HG03066 (cell line): ENCODE measurements at regions not wholly inside any gene's neighbourhood (a gene's known extent, or its start where the extent isn't known, plus 50 kb on each side); places are given as distances from the start of the nearest gene placed in this dataset.
"Not testable (repeated sequence)": the region's sequence is repeated elsewhere in the genome, so short reads cannot be mapped to it uniquely, and the experiment has no call there.

ENCODE experiments used
- ATAC-seq: cut with Tn5 transposase; IDR thresholded peaks from one replicate; pipeline ENCODE4 v1.9.1; 2021; ENCODE audit warnings: low read depth; ENCODE audit not compliant: unreplicated experiment

DNA sequence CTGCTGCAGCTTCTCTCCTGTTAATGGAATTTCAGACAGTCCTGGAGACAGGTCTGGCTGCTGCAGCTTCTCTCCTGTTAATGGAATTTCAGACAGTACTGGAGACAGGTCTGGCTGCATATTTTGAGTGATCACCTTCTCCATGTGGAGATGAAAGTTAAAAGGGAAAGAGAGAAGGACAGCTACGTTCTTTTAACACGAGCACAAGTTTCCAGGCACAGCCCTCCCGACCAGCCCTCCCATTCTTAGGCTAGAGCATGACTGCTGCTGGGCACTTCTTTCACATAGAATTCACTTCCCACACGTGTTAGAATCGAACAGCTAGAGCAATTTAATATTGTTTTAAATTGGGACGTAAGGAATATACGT is 133.3 kb upstream of the DMRT1 start:
- no peak for ATAC-seq

DNA sequence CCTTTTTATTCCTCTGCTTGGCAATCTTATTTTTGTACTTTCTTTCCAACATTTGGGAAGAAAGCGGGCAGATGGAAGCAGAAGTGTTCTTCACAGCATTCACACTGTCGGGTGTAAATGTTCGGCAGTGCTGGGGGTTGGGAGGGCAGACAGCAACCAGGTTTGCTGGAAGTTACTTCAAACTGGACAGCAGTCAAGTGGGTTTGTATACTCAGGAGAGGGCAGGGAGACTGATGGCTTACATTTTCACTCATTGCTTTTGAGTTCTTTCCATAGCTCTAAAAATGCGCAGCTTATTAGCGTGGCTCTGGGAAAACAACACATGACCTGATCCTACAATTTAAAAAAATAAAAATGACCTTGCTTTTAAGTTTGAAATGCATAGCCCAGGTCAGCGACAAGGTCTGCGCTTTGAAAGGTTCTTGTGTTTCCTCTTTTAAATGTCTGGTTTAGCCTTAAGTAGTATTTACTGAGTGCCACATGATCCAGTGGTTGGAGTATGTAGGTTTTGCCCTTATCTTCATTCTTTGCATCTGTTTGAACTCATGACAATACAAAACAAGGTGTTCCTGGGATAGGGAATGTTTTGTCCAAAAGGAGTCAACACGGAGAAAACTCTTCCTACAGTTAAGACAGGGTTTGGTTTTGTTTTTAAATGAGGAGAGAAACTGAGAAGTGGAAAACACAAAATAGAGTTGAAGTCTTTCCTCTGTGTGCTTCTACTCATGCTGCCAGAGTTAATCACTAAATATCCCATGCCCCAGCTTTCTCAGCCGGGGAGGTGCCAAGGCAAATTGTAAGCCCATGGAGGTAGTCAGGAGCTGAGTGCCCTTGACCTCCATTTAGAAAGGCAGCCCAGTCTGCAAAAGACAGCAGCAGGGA is 132.7 kb upstream of the DMRT1 start:
- no peak for ATAC-seq

DNA sequence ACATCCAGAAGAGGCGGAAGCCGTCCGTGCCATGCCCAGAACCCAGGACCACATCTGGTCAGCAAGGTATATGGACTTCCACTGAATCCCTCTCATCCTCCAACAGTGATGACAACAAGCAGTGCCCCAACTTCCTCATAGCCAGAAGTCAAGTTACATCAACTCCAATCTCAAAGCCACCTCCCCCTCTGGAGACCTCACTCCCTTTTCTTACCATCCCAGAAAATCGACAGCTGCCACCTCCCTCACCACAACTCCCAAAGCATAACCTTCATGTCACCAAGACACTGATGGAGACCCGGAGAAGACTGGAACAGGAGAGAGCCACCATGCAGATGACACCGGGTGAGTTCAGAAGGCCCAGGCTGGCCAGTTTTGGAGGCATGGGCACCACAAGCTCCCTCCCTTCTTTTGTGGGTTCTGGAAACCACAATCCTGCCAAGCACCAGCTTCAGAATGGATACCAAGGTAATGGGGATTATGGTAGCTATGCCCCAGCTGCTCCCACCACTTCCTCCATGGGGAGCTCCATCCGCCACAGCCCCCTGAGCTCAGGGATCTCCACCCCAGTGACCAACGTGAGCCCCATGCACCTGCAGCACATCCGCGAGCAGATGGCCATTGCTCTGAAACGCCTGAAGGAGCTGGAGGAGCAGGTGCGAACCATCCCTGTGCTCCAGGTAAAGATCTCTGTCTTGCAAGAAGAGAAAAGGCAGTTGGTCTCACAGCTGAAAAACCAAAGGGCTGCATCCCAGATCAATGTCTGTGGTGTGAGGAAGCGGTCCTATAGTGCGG is 130.3 kb upstream of the DMRT1 start:
- no peak for ATAC-seq

DNA sequence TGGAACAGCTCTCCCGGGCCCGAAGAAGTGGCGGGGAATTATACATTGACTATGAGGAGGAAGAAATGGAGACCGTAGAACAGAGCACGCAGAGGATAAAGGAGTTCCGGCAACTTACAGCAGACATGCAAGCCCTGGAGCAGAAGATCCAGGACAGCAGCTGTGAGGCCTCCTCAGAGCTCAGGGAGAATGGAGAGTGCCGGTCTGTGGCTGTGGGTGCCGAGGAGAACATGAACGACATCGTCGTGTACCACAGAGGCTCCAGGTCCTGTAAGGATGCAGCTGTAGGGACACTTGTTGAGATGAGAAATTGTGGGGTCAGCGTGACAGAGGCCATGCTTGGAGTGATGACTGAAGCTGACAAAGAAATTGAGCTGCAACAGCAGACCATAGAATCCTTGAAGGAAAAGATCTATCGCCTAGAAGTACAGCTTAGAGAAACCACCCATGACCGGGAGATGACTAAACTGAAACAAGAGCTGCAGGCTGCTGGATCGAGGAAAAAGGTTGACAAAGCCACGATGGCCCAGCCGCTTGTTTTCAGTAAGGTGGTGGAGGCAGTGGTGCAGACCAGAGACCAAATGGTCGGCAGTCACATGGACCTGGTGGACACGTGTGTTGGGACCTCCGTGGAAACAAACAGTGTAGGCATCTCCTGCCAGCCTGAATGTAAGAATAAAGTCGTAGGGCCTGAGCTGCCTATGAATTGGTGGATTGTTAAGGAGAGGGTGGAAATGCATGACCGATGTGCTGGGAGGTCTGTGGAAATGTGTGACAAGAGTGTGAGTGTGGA is 129.5 kb upstream of the DMRT1 start:
- ATAC-seq, result no peak

DNA sequence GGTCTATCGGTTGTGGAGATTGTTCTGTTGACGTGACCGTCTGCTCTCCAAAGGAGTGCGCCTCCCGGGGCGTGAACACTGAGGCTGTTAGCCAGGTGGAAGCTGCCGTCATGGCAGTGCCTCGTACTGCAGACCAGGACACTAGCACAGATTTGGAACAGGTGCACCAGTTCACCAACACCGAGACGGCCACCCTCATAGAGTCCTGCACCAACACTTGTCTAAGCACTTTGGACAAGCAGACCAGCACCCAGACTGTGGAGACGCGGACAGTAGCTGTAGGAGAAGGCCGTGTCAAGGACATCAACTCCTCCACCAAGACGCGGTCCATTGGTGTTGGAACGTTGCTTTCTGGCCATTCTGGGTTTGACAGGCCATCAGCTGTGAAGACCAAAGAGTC is 128.9 kb upstream of the DMRT1 start:
- no peak for ATAC-seq

DNA sequence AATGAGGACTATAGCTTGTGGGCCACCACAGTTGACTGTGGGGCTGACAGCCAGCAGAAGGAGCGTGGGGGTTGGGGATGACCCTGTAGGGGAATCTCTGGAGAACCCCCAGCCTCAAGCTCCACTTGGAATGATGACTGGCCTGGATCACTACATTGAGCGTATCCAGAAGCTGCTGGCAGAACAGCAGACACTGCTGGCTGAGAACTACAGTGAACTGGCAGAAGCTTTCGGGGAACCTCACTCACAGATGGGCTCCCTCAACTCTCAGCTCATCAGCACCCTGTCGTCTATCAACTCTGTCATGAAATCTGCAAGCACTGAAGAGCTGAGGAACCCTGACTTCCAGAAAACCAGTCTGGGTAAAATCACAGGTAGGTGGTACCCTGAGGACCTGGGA is 128.4 kb upstream of the DMRT1 start:
- ATAC-seq, result no peak

DNA sequence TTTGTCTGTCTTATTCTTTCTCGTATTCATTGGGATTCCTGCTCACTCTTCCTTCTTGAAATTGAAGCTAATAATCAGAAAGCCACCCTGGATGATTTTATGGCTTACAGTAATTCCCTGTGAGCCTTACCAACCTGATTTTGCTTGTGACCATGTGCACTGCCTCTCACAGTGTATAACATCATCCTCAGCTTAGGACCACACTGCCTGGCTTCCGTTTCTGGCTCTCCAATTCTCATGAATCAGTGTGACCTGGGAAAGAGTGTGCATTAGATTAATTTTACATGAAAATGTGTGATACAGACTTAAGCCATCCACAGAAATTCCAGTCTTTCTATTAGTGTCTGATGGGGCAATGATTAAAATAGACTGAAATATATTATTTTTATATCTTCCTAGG is 126.8 kb upstream of the DMRT1 start:
- ATAC-seq, result no peak

DNA sequence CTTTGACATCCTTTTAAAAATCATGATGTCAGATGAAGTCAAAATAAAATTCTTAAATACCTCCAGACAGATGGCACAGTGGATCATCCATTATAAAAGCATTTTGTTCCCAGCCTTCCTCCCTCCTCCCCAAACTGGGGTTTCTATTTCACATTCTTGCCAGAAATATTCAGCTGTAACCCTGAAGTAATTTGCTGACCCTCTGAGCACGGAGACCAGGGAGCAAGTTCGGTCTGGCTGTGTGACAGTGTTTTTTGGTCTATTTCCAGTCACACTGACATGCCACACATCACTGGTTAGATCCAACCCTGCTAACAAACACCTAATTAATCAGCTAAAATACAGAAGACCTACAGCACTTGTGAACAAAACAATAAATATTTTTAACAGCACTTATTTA is 126.2 kb upstream of the DMRT1 start:
- no peak for ATAC-seq

DNA sequence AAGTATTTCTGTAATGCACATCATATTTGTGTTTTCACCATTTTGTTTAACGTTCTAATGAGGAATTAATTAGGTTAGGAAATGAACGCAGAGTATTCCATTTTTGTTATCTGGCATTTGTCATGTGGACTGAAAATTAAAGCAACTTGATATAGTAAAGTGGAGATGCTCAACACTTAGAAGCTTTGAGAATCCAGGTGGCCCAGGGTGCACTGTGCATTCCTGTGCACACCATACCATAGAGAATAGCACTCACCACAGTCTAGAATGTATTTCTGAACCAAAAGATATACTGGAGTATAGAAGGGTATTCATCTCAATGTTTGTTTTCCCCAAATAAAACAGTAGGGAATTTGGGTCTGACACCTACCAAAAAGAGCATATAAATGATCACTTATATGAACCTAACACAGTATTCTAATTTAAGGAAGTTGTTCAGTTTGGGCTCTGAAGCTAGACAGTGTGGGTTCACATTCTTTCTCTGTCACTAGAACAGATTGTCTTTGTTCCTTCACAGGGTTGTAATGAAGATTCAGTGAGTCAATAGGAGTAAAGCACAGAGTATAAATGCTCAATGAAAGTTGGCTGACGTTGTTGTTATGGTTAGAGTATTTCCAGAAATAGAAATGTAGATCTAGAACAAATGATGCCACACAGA is 125.6 kb upstream of the DMRT1 start:
- ATAC-seq, result no peak

DNA sequence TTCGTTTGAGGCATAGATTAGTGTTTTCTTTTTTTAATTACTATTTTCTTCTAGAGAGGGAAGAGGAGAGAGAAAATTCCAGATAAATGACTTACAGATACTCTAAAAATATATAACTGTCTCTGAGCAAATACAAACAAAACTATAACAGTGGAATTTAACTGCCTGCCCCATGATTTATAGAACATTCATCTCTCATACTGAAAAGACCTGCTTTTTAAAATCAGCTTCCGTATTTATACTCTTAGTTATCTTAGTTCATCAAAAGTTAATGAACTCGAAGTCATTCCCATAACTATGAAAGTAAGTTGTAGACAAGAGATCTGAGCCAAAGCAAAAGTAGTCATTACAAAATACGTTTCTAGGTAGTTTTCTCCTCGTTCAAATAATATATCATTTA is 123.8 kb upstream of the DMRT1 start:
- no peak for ATAC-seq

DNA sequence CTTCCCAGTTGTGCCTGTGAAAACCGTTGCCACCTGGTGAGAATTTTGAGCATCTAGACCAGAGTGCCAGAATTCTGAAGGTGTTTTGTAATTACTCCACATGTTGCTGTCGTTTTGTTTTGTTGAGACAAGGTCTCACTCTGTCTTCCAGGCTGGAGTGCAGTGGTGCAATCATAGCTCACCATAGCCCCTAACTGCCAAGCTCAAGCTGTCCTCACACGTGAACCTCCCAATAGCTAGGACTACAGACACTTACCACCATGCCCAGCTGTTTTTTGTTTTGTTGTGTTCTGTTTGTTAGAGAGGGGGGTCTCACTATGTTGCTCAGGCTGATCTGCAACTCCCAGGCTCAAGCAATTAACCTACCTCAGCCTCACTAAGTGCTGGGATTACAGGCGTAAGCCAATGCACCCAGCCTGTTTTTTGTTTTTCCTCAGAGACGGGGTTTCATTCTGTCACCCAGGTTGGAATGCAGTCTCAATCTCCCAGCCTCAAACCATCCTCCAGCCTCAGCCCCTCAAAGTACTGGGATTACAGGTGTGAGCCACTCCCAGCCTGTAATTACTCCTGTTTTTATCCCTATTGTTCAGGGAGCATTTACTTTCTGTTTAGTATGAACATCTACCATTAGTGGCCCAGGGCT is 121.1 kb upstream of the DMRT1 start:
- ATAC-seq, result no peak

DNA sequence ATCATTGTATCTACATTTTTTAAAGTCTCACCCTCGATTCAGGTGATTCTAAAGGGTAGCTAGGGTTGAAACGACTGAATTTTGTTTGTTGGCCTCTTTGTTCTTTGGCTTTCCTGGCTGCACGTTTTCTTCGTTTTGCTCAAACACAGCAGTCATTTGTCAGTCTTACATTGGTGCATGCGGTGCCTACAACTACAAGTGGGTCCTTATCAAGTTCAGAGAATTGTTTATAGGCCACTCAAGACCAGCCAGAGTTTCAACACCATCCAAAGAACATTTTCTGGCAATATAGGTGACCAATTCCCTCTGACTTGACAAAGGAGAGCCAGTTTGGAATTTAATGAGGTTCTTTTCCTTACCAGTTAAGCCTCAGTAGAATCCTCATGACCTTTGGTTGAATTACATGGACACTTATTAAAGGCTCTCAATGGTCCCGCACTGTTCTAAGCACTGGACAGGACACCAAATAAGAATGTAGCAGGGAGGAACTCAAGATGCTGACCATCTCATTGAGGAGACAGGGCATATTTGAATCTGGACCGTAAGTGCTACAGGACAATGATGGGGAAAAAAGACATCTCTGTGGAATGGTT is 119.0 kb upstream of the DMRT1 start:
- no peak for ATAC-seq

DNA sequence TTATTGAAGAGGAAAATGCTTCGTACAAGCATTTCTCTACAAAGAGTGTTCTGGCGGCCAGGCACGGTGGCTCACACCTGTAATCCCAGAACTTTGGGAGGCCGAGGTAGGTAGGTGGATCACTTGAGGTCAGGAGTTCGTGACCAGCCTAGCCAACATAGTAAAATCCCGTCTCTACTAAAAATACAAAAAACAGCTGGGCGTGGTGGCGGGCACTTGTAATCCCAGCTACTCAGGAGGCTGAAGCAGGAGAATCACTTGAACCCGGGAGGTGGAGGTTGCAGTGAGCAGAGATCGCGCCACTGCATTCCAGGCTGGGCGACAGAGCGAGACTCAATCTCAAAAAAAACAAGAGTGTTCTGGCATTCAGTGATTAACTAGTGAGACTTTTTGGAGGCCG is 117.0 kb upstream of the DMRT1 start:
- ATAC-seq, result not testable (repeated sequence)

DNA sequence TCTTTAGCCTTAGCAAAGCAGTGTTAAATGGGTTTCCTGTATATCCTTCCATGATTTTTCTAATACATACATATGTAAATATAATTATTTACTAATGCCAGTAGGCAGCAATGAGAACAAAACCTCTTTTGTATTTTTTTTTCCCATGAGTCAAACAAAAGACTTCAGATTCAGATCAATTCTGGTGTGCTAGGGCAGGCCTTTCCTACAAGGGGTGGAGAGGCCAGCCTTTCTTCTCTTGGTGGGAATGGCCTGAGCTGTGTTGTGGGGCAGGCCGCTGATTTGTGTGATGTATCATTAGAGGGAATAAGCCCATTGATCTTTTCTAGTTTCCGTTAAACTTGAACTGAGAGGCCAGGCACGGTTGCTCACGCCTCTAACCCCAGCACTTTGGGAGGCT is 115.5 kb upstream of the DMRT1 start:
- ATAC-seq, result no peak

DNA sequence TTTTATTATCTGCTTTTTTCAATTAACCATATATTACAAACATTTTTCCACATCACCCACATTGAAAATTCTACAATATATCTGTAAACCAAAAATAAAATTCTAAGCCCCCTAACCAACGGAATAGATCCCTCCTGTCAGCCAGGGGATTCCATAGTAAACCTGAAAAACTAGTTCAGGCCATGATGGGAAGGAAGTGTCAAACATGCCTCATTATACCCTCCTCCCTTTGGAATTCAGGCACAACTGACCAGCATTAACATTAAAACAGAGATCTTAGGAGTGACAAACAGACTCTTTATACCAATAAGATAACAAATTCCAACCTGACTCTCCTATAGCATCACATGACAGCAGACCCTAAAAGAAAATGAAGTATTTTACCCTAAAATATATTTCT is 113.7 kb upstream of the DMRT1 start:
- no peak for ATAC-seq

DNA sequence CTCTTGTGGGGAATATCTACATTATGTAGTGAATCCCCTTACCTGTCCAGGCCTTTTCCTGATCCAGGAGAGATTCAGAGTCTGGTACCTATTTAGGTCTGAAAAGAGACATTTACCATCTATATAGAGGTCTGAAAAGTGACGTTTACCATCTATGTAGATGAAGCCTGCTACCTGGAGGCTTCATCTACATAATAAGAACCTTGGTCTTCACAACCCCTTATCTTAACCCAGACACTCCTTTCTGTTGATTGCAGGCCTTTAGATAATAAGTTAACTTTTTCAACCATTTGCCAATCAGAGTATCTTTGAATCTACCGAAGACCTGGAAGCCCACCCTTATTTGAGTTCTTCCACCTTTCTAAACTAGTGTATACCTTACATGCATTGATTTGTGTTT is 113.0 kb upstream of the DMRT1 start:
- ATAC-seq, result no peak

DNA sequence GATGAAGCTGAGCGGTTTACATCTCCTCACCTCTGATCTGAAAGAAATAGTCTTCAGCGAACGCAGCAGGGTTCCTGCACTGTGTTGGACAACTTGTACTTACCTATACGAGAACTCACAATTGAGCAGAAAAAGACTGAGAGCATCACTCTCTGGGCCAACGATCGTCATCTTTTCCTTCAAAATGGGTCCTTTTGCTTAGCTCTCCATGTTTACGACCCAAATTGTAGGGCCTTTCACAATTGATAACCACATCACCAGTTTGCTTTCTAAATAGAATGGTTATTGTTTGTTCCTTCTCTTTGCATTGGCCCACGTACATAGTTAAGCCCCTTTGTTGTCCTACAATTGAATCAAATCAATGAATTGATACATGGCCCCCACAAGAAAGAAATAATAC is 110.0 kb upstream of the DMRT1 start:
- ATAC-seq, result no peak

DNA sequence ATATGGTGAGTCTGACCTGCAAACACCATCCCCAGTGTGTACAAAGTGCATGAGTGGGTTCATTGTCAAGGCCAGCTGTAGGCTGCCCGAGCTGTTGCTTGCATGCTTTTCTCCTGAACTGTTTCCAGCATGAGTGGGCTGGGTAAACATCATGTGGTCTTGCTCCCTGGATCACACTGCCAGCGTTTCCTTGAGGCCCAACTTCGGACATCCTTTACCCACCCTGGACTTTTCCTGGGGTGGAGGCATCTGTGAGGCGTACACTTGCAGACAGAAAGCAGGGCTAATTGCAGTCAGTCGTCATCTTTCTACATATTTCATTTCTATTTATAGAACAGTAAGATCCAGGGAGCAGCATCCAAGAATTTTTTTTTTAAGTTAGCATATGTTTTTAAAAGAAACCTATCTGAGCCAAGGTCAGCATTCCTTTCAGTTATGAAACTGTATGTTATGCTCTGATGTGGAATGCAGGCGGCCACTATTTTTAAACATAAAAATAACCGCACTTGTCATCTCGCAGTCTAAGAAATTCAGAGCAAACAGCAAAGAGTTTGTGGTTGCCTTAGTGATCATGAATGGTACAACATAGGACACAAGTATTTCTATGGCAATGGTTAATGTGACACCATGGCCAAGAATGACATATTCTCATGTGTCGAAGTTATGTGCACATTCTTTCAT is 106.5 kb upstream of the DMRT1 start:
- ATAC-seq, result no peak

DNA sequence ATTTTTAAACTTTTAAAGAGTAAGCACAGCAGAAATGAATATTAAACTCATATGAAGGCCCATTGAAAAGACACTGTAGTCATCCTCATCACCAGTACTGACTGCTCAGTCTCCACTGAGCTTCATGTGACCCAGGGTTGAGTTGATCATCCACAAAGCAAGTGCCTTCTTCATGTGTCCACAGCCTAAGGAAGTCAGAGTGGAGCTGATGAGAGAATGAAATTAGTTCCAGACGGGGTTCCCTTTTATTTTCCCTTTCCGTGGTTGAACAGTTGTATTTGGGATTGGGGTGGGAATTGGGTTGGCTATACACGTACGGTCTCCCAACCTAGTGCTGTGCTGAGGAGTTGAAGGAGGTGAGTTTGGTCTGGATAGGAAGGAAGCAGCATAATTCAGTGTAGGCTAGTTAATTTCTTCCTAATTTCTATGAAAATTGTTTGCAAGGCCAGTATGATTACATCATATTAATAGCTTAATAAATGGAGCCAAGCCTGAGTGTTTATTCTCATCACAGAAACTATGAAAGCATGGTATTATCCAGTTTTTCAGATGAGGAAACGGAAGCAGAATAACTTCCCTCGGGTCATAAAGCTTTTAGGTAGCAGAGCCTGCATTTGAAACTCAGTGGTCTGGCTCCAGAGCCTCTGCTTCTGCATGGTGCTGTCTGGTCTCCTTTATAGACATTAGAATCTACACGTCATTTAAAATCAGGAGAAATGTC is 103.9 kb upstream of the DMRT1 start:
- no peak for ATAC-seq
